ENCODE measurements at regions not wholly inside any gene's neighbourhood (a gene's known extent, or its start where the extent isn't known, plus 50 kb on each side); places are given as distances from the start of the nearest gene placed in this dataset.

DNA sequence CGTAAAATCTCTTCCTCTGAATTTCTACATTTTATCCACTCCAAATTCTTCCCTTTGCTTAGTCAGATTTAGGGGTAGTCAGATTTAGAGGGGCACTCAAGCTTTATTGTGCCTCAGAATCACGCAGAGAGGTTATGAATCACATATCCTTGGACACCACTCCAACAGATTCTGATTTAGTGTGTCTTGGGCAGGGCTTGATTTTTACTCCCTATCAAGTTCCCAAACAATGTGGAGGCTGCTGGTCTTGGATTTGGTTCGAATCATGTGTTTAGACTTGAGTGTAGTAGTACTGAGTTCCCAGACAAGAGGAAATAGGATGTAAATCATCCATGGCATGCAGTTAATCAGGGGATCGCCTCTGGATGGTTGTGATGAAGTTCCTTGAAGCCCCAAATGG, 298.1 kb upstream of the CLEC14A start:
- no peaks in the 10 kb centered on the region for H3K4me1 ChIP-seq (ENCODE audit: control insufficient read depth, extremely low read depth, insufficient read depth, low read length)
- DNase-seq (ENCODE audit: low read depth in 2 of 2): peak in 1 of 2 donors; percentile 26
- H3K9me3 ChIP-seq (ENCODE audit: control insufficient read depth, insufficient read depth, low read depth, low read length): no peaks in the 10 kb centered on the region
- no peak overlapping the region for H3K4me3 ChIP-seq (replicated peaks in 1 of 4; ENCODE audit: control extremely low read depth in 1 of 4, insufficient read depth in 1 of 4, low read depth in 3 of 4, low read length in 4 of 4)
- H3K4me2 ChIP-seq (ENCODE audit: extremely low read depth, insufficient read depth, low read length): no peak overlapping the region
- no peak overlapping the region for H3K27ac ChIP-seq (ENCODE audit: insufficient read depth, low read length)
- H2AFZ ChIP-seq (ENCODE audit: low read length): peak overlapping the region; percentile 15
- H3K9ac ChIP-seq (ENCODE audit: insufficient read depth, low read length): no peak overlapping the region
- TF ChIP-seq EZH2 (IDR thresholded peaks at IDR 0.05; ENCODE audit: low read length, missing control alignments): no peak
- TF ChIP-seq, protein P1, sequence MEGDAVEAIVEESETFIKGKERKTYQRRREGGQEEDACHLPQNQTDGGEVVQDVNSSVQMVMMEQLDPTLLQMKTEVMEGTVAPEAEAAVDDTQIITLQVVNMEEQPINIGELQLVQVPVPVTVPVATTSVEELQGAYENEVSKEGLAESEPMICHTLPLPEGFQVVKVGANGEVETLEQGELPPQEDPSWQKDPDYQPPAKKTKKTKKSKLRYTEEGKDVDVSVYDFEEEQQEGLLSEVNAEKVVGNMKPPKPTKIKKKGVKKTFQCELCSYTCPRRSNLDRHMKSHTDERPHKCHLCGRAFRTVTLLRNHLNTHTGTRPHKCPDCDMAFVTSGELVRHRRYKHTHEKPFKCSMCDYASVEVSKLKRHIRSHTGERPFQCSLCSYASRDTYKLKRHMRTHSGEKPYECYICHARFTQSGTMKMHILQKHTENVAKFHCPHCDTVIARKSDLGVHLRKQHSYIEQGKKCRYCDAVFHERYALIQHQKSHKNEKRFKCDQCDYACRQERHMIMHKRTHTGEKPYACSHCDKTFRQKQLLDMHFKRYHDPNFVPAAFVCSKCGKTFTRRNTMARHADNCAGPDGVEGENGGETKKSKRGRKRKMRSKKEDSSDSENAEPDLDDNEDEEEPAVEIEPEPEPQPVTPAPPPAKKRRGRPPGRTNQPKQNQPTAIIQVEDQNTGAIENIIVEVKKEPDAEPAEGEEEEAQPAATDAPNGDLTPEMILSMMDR (conservative IDR thresholded peaks at IDR 0.05 in 1 of 2, IDR thresholded peaks at IDR 0.05 in 1 of 2; ENCODE audit: low read depth in 1 of 2, low read length in 2 of 2): no peak
- no peaks in the 10 kb centered on the region for H3K27me3 ChIP-seq (ENCODE audit: control insufficient read depth, insufficient read depth, low read length)
- H4K20me1 ChIP-seq (ENCODE audit: control insufficient read depth, extremely low read depth, insufficient read depth, low read length): no peaks in the 10 kb centered on the region
- H3K36me3 ChIP-seq (ENCODE audit: control insufficient read depth, insufficient read depth, low read length): no peaks in the 10 kb centered on the region
- no peaks in the 10 kb centered on the region for H3K79me2 ChIP-seq (ENCODE audit: control insufficient read depth, insufficient read depth, low read length)

GRCh38 chr14:38553586-38553985, 297.7 kb upstream of the CLEC14A start:
- H4K20me1 ChIP-seq (ENCODE audit: control insufficient read depth, extremely low read depth, insufficient read depth, low read length): no peaks in the 10 kb centered on the region
- no peaks in the 10 kb centered on the region for H3K79me2 ChIP-seq (ENCODE audit: control insufficient read depth, insufficient read depth, low read length)
- no peak overlapping the region for H3K4me2 ChIP-seq (ENCODE audit: extremely low read depth, insufficient read depth, low read length)
- no peak overlapping the region for H3K4me3 ChIP-seq (replicated peaks in 1 of 4; ENCODE audit: control extremely low read depth in 1 of 4, insufficient read depth in 1 of 4, low read depth in 3 of 4, low read length in 4 of 4)
- peak overlapping the region; percentile 30 for H2AFZ ChIP-seq (ENCODE audit: low read length)
- no peaks in the 10 kb centered on the region for H3K36me3 ChIP-seq (ENCODE audit: control insufficient read depth, insufficient read depth, low read length)
- H3K9me3 ChIP-seq (ENCODE audit: control insufficient read depth, insufficient read depth, low read depth, low read length): no peaks in the 10 kb centered on the region
- TF ChIP-seq, protein P1 (conservative IDR thresholded peaks at IDR 0.05 in 1 of 2, IDR thresholded peaks at IDR 0.05 in 1 of 2; ENCODE audit: low read depth in 1 of 2, low read length in 2 of 2): no peak
- no peak for TF ChIP-seq EZH2 (IDR thresholded peaks at IDR 0.05; ENCODE audit: low read length, missing control alignments)
- no peaks in the 10 kb centered on the region for H3K4me1 ChIP-seq (ENCODE audit: control insufficient read depth, extremely low read depth, insufficient read depth, low read length)
- H3K9ac ChIP-seq (ENCODE audit: insufficient read depth, low read length): no peak overlapping the region
- H3K27ac ChIP-seq (ENCODE audit: insufficient read depth, low read length): no peak overlapping the region
- DNase-seq (ENCODE audit: low read depth in 2 of 2): peak; percentile 35 to 91
- H3K27me3 ChIP-seq (ENCODE audit: control insufficient read depth, insufficient read depth, low read length): no peaks in the 10 kb centered on the region

DNA sequence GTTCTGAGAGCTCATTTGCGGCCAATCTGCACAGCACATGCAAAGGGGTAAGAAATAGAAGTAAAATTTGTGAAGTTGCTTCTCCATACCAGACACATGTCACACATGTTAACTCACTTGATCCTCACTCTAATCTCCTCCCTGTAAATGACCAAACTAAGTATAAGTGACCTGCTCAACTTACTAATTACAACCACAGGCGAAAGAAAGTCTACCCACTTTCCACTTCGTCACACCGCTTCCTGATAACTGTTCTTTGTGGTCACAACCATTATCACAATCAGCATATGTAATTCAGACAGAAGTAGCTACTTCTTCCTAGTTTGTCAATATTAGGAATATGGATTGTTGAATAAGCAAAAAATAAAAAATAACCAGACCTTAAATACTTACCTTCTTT, 293.7 kb upstream of the CLEC14A start:
- Histone ChIP-seq H3K4me1 (ENCODE audit: control insufficient read depth, extremely low read depth, insufficient read depth, low read length) (no peaks in the 10 kb centered on the region), H3K27ac (ENCODE audit: insufficient read depth, low read length) (no peak overlapping the region), H3K36me3 (ENCODE audit: control insufficient read depth, insufficient read depth, low read length) (no peaks in the 10 kb centered on the region), H3K79me2 (ENCODE audit: control insufficient read depth, insufficient read depth, low read length) (no peaks in the 10 kb centered on the region), H3K27me3 (ENCODE audit: control insufficient read depth, insufficient read depth, low read length) (no peaks in the 10 kb centered on the region), H3K4me2 (ENCODE audit: extremely low read depth, insufficient read depth, low read length) (no peak overlapping the region), H4K20me1 (ENCODE audit: control insufficient read depth, extremely low read depth, insufficient read depth, low read length) (no peaks in the 10 kb centered on the region), H3K9me3 (ENCODE audit: control insufficient read depth, insufficient read depth, low read depth, low read length) (no peaks in the 10 kb centered on the region), H3K9ac (ENCODE audit: insufficient read depth, low read length) (no peak overlapping the region), H3K4me3 (replicated peaks in 1 of 4; ENCODE audit: control extremely low read depth in 1 of 4, insufficient read depth in 1 of 4, low read depth in 3 of 4, low read length in 4 of 4) (no peak overlapping the region), H2AFZ (ENCODE audit: low read length) (no peak overlapping the region)
- no peak for DNase-seq (ENCODE audit: low read depth in 2 of 2)
- no peak for TF ChIP-seq EZH2 (IDR thresholded peaks at IDR 0.05; ENCODE audit: low read length, missing control alignments)
- TF ChIP-seq, protein P1 (conservative IDR thresholded peaks at IDR 0.05 in 1 of 2, IDR thresholded peaks at IDR 0.05 in 1 of 2; ENCODE audit: low read depth in 1 of 2, low read length in 2 of 2): no peak

Data from fibroblast of lung (primary cell).